ENCODE measurements at regions not wholly inside any gene's neighbourhood (a gene's known extent, or its start where the extent isn't known, plus 50 kb on each side); places are given as distances from the start of the nearest gene placed in this dataset.

DNA sequence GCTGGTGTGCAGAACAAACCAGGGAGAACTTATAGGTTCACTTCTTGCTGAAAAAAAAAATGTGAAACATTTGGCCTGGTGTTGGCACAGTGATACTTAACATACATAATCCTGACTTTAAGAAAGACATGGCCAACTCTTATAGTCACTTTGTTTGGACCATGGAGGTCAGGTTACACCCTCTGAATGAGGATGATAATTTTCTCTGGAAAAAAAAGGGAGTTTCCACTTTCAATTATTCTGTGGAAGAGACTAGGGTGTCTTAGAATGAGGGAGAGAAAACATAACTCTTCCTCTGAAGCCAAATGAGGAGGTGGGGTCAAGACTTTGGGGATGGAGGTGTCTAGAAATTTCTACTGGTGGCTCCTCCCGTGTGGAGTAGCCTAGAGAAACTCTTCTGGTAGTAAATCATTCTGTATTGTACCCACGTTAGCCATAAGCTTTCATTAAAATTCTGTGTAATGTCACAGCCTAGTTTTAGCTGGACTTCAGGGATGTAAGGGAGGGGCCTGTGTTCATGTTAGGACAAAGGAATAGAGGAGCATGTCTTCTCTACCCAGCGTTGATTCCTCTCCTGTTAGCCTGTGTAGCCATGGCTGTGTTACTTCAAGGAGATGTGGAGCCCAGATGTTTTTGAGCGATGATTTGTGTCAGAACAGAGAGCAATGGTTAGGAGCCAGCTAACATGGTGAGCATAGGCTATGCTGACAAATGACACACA lies 328.3 kb downstream of the GPAT3 start:
- TF ChIP-seq EZH2 (IDR thresholded peaks at IDR 0.05; ENCODE audit: insufficient read depth, poor library complexity, severe bottlenecking) (no peak), EZH2phosphoT487 (IDR thresholded peaks at IDR 0.05; ENCODE audit: insufficient read depth, low read depth) (no peak)
